Testis (tissue), 2 donors: ENCODE measurements at regions not wholly inside any gene's neighbourhood (a gene's known extent, or its start where the extent isn't known, plus 50 kb on each side); places are given as distances from the start of the nearest gene placed in this dataset.

Experiments
- CTCF ChIP-seq, 3 experiments: fragments of 450-650 bp in 2 of 3; fragments of 200-600 bp in 1 of 3; sonication (generic) in 1 of 3; IDR thresholded peaks; one replicate each; pipeline ENCODE4 v1.5.1; 2016 to 2019; ENCODE audit warnings: antibody characterized with exemption in 3 of 3, mild to moderate bottlenecking in 2 of 3, moderate library complexity in 1 of 3
- POLR2A ChIP-seq: fragments of 450-650 bp; IDR thresholded peaks from one replicate; pipeline ENCODE4 v1.6.1; 2017; ENCODE audit warnings: antibody characterized with exemption, mild to moderate bottlenecking, moderate library complexity

- TF ChIP-seq CTCF (IDR thresholded peaks at IDR 0.05): no peak
- TF ChIP-seq POLR2A: no peak
These were observed 79.6 kb downstream of the LACC1 start for GRCh38 chr13:43959291-43959690.
